Liver (tissue), 3 donors: ENCODE measurements at regions not wholly inside any gene's neighbourhood (a gene's known extent, or its start where the extent isn't known, plus 50 kb on each side); places are given as distances from the start of the nearest gene placed in this dataset.

Source experiments
- GABPA ChIP-seq, 2 donors: IDR thresholded peaks in 1 of 2; conservative IDR thresholded peaks in 1 of 2; 2 replicates each; pipeline ENCODE4 v1.6.1; 2016; ENCODE audit warnings: antibody characterized with exemption in 2 of 2, mild to moderate bottlenecking in 1 of 2, moderate library complexity in 1 of 2
- HNF4A ChIP-seq, 2 donors: conservative IDR thresholded peaks; 2 replicates each; pipeline ENCODE4 v1.6.1; 2016; ENCODE audit warnings: antibody characterized with exemption in 2 of 2, mild to moderate bottlenecking in 2 of 2
- MAX ChIP-seq: IDR thresholded peaks from 2 replicates; pipeline ENCODE4 v1.6.1; 2016; ENCODE audit warnings: antibody characterized with exemption
- REST ChIP-seq: IDR thresholded peaks from 2 replicates; pipeline ENCODE4 v1.6.1; 2016; ENCODE audit warnings: antibody characterized with exemption, mild to moderate bottlenecking
- TAF1 ChIP-seq: conservative IDR thresholded peaks from 2 replicates; pipeline ENCODE4 v1.6.1; 2016; ENCODE audit warnings: antibody characterized with exemption, mild to moderate bottlenecking
- YY1 ChIP-seq: IDR thresholded peaks from 2 replicates; pipeline ENCODE4 v1.6.1; 2016; ENCODE audit warnings: antibody characterized with exemption, mild to moderate bottlenecking
- TF ChIP-seq, protein P1 (sequence below): fragments of 150-350 bp; IDR thresholded peaks from 2 replicates; pipeline ENCODE4 v1.5.1; 2017; ENCODE audit warnings: improper control_type of control experiment, low read depth, low read length; ENCODE audit not compliant: missing input control
- donor health status: healthy.
- donor health status: healthy.

GRCh38 chr2:20915271-20915670 lies 92.4 kb upstream of the LDAH start:
- TF ChIP-seq REST (no peak), YY1 (no peak), HNF4A (conservative IDR thresholded peaks at IDR 0.05) (no peak), TAF1 (no peak), GABPA (IDR thresholded peaks at IDR 0.05 in 1 of 2, conservative IDR thresholded peaks at IDR 0.05 in 1 of 2) (no peak), MAX (no peak)
- TF ChIP-seq, protein P1, sequence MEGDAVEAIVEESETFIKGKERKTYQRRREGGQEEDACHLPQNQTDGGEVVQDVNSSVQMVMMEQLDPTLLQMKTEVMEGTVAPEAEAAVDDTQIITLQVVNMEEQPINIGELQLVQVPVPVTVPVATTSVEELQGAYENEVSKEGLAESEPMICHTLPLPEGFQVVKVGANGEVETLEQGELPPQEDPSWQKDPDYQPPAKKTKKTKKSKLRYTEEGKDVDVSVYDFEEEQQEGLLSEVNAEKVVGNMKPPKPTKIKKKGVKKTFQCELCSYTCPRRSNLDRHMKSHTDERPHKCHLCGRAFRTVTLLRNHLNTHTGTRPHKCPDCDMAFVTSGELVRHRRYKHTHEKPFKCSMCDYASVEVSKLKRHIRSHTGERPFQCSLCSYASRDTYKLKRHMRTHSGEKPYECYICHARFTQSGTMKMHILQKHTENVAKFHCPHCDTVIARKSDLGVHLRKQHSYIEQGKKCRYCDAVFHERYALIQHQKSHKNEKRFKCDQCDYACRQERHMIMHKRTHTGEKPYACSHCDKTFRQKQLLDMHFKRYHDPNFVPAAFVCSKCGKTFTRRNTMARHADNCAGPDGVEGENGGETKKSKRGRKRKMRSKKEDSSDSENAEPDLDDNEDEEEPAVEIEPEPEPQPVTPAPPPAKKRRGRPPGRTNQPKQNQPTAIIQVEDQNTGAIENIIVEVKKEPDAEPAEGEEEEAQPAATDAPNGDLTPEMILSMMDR = no peak
